GM12864 (cell line): ENCODE measurements at regions not wholly inside any gene's neighbourhood (a gene's known extent, or its start where the extent isn't known, plus 50 kb on each side); places are given as distances from the start of the nearest gene placed in this dataset.

ENCODE experiments used
- DNase-seq: peaks from one replicate; pipeline ENCODE4 v3.0.0-alpha.2; 2011; ENCODE audit warnings: low read depth
- H3K4me3 ChIP-seq: 2 replicates; pipeline ENCODE4 v1.5.1; 2011; ENCODE audit warnings: mild to moderate bottlenecking, low read depth, low read length, control low read depth
- CTCF ChIP-seq: IDR thresholded peaks from 2 replicates; pipeline ENCODE4 v1.5.1; 2011; ENCODE audit warnings: low read depth, mild to moderate bottlenecking, moderate library complexity, low read length, control low read depth, inconsistent platforms; ENCODE audit errors: missing control alignments

GRCh38 chr2:122019724-122020123 is 264.3 kb downstream of the TSN start:
- DNase-seq, result no peak
- no peak for TF ChIP-seq CTCF
- no peak overlapping the region for H3K4me3 ChIP-seq

- no peak for DNase-seq
- no peak overlapping the region for H3K4me3 ChIP-seq
- TF ChIP-seq CTCF, result no peak
These were observed 264.9 kb downstream of the TSN start for GRCh38 chr2:122020377-122020776.

- no peak for DNase-seq
- TF ChIP-seq CTCF, result no peak
- H3K4me3 ChIP-seq, result no peak overlapping the region
These were observed 266.5 kb downstream of the TSN start for GRCh38 chr2:122021941-122022340.

- TF ChIP-seq CTCF, result no peak
- H3K4me3 ChIP-seq, result no peak overlapping the region
- no peak for DNase-seq
These were observed 267.1 kb downstream of the TSN start for GRCh38 chr2:122022531-122022930.

- no peak for DNase-seq
- H3K4me3 ChIP-seq, result no peak overlapping the region
- TF ChIP-seq CTCF, result no peak
These were observed 267.8 kb downstream of the TSN start for GRCh38 chr2:122023059-122023864.

GRCh38 chr2:122027510-122028217 is 272.2 kb downstream of the TSN start:
- H3K4me3 ChIP-seq, result no peak overlapping the region
- TF ChIP-seq CTCF, result no peak
- DNase-seq, result no peak
